Body of pancreas (tissue), 4 donors: ENCODE measurements at regions not wholly inside any gene's neighbourhood (a gene's known extent, or its start where the extent isn't known, plus 50 kb on each side); places are given as distances from the start of the nearest gene placed in this dataset.

Experiments used
- CTCF ChIP-seq, 7 experiments: fragments of 450-650 bp in 4 of 7; fragments of 200-600 bp in 3 of 7; sonication (generic) in 3 of 7; IDR thresholded peaks; one replicate each; pipeline ENCODE4 v1.5.1; 2016 to 2019; ENCODE audit warnings: antibody characterized with exemption in 7 of 7
- POLR2A ChIP-seq, 3 donors: fragments of 450-650 bp; IDR thresholded peaks; one replicate each; pipeline ENCODE4 v1.6.1; 2016; ENCODE audit warnings: antibody characterized with exemption in 3 of 3, mild to moderate bottlenecking in 2 of 3

- peak; percentile 12 to 44 (median 22) for TF ChIP-seq CTCF (IDR thresholded peaks at IDR 0.05)
- TF ChIP-seq POLR2A (IDR thresholded peaks at IDR 0.05), result no peak
Measured at GRCh38 chr14:101183376-101184103, 280.0 kb upstream of the RTL1 start.
